Right ventricle myocardium inferior (tissue), 1 donor: ENCODE measurements at regions not wholly inside any gene's neighbourhood (a gene's known extent, or its start where the extent isn't known, plus 50 kb on each side); places are given as distances from the start of the nearest gene placed in this dataset.

Experiments used
- ATAC-seq: fragments of 200-7000 bp; cut with Tn5 transposase; one replicate; pipeline ENCODE4 v1.9.1; 2020; ENCODE audit warnings: mild to moderate bottlenecking, moderate library complexity
- DNase-seq: peaks from one replicate; pipeline ENCODE4 v3.0.0; 2021; ENCODE audit errors: missing footprints
- intact Hi-C: fragments of 100-400 bp; cut with DNase I; formaldehyde crosslinking; loops from one replicate; pipeline ENCODE4 v1.11.0; 2022
- donor health status: DM: no; HTN: yes; CAD: no; lungs with severe emphysema.

DNA sequence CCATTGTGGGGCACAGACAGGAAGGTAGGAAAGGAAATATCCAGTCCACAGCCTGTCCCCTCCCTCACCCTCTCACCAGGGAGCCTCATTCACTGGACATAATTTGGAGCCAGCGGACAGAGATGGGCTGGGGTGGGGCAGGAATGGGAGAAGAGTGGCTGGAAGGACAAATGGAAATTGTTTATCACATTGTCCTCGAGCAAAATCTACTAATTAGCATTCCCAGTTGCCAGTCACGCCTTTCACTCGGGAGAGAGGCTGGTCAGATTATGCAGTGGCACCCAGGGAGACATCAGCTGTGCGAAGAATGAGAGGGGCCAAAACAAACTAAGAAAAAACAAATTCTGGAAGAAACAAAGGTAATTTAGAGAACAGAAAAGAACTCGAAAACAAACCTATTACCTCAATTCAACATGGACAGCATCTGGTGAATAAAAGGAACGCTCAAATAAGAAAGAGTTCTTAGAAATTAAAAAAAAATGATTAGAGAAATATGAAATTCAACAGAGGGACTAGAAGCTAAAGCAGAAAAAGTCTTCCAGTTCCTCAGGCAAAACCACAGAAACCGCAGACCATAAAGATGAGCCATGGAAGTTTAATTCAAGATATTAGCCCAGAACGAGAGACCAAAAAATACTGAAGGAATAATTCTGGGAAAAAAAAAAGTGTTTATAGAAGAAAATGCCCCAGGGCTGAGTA is 108.5 kb upstream of the RALGAPA2 start:
- DNase-seq (no peak), ATAC-seq (no peak)
- intact Hi-C loops: loop anchor here (10.0 kb wide), 1 partner anchor 56 kb away; no protein-coding TSS in a partner anchor

DNA sequence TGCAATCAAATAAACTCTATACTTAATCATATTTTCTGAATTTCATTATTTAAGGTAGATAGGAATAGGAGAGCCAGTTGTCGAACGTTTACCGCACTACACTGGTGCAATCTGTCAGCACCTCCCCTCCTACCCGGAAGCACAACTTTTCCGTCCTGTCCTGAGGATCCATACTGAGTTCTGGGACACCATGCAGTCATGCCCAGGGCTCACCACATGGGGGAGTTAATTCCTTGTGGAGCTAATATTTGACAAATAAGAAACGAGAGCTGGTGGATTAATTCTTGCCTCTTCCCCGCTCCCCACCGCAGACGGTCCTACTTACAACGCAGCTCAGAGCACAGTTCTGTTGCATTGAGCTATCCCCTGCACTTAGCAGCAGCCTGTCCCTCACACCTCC is 107.7 kb upstream of the RALGAPA2 start:
- ATAC-seq: no peak
- DNase-seq: no peak
- intact Hi-C loops: loop anchor here (10.0 kb wide), 1 partner anchor 55 kb away; no protein-coding TSS in a partner anchor

GRCh38 chr20:20816969-20817755 is 104.7 kb upstream of the RALGAPA2 start:
- ATAC-seq: no peak
- DNase-seq: no peak
- intact Hi-C loops: no loop called here

- intact Hi-C loops: no loop called here
- no peak for DNase-seq
- ATAC-seq: no peak
These were observed 103.4 kb upstream of the RALGAPA2 start for GRCh38 chr20:20815711-20816455.

DNA sequence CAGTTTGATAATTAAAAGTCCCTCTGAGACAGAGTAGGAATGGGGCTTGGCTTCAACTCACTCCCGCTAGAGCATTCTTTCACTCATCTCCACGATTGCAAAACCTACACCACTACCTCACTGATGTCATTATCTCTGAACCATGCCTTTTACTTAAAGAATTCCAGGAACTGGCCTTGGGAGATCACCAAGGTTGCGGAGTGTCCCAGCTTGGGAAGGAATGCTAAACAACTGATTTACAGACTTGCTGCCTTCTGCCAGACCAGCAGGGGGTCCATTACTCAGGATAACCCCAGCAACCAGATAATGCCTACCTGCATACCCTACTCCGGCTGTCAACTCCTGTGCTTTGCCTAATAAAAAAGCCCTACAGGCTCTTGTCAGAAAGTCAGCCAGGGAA is 102.2 kb upstream of the RALGAPA2 start:
- intact Hi-C loops: no loop called here
- no peak for ATAC-seq
- DNase-seq: no peak

DNA sequence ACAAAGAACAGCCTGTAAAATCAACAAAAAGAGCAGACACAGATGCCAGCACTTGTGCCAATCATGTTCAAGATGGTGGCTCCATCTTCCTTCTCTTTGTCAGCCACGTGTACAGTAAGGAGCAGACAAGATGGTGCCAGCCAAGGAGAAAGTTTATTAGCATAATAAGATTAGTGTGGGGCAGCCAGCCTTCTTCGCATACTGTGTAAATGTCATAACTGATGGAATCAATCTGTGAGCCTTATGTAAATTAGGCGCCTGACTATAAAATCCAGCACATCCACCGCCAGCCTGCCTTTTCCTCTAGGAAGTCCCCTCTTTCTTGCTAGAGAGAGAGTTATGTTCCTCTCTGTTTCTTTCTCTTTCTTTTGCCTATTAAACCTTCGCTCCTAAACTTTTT is 99.7 kb upstream of the RALGAPA2 start:
- ATAC-seq: no peak
- DNase-seq: no peak
- intact Hi-C loops: no loop called here

GRCh38 chr20:20808016-20808415 is 95.6 kb upstream of the RALGAPA2 start:
- DNase-seq (no peak), ATAC-seq (no peak)
- intact Hi-C loops: no loop called here

- intact Hi-C loops: no loop called here
- ATAC-seq (no peak), DNase-seq (no peak)
These were observed 94.0 kb upstream of the RALGAPA2 start for GRCh38 chr20:20806121-20807095.

GRCh38 chr20:20803011-20803410 is 90.6 kb upstream of the RALGAPA2 start:
- no peak for DNase-seq
- no peak for ATAC-seq
- intact Hi-C loops: no loop called here

DNA sequence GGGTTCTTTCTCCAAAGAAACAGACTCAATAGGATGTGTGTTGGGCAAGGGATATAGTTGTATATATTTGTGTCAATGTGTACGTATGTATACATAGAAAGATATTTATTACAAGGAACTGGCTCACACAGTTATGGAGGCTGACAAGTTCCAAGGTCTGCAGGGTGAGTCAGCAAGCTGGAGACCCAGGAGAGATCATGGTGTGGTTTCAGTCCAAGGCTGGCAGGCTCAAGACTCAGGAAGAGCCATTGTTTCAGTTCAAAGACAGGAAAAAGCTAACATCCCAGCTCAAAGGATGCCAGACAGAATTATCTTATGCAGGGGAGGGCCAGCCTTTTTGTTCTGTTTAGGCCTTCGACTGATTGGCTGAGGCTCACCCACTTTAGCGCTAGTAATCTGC is 89.9 kb upstream of the RALGAPA2 start:
- intact Hi-C loops: no loop called here

GRCh38 chr20:20799716-20800312 is 87.4 kb upstream of the RALGAPA2 start:
- no peak for DNase-seq
- intact Hi-C loops: no loop called here
- no peak for ATAC-seq

More for the DNA sequence above, 89.9 kb upstream of the RALGAPA2 start:
- DNase-seq (no peak), ATAC-seq (no peak)

DNA sequence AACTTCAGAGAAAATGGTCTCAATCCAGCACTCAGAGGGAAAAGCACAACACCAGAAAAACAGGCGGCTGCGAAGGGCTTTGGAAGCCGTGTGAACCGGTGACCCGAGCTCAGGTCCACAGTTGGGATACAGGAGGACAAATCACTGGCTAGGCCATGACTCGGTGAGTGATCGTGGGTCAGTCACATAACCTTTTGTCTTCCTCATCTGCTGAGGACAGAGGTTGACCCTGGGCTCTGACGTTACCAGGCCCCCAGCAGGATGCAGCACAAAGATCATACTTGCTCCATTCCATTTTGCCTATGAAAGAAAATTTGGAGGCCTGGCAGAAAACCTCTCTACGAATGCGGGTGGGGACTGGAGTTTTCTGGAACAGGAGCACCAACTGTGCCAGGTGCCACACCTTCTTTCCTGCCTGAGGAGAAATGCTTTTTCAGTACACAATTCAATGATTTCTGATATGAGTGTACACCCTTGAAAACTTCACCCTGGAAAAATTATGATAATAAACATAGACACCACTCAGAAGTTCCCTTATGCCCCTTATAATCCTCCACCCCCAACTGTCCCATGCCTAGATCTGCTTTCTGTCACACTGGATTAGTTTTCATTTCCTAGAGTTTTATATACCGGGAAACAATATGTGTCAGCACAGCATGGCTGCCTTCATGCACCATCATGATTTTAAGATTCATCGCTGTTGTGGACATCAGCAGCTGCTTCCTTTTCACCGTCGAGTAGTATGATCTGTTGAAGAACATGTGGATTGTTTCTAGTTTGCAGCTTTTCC is 85.3 kb upstream of the RALGAPA2 start:
- intact Hi-C loops: no loop called here
- ATAC-seq (no peak), DNase-seq (no peak)

DNA sequence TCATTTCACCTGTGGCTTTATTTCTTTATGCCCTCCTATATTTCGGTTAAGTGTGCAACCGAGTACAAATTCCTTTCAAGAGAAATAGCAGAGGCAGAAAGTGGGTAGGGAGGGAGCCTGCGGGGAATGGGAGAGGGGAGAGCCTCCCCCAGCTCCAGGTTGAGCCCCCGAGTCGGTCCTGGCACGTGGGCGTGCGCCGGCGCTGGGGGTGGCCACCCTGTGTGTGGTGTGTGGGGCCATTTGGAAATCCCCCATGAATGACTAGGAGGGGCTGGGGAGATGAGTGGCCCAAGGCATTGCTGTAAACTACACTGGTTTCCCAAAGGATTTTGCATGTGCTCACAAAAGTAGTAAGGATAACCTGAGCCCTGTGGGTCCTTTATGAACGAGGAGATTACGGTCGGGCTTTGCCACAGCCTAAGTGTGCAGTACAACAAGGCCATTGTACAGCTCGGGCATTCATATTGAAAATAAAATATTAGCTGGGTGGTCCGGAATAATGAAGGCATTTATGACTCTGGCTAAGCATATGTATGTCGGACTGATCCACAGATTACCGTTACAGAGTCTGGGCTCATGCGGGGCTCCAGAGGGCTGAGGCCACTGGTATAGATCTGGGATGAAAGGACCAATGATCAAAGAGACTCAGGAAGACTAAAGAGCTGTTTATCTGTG is 84.5 kb upstream of the RALGAPA2 start:
- no peak for DNase-seq
- intact Hi-C loops: no loop called here
- ATAC-seq: no peak

- no peak for DNase-seq
- no peak for ATAC-seq
- intact Hi-C loops: no loop called here
These were observed 83.3 kb upstream of the RALGAPA2 start for GRCh38 chr20:20795721-20796120.

GRCh38 chr20:20795119-20795518 is 82.7 kb upstream of the RALGAPA2 start:
- intact Hi-C loops: no loop called here

GRCh38 chr20:20793591-20793990 is 81.1 kb upstream of the RALGAPA2 start:
- no peak for ATAC-seq
- intact Hi-C loops: no loop called here
- DNase-seq: no peak

More at GRCh38 chr20:20795119-20795518, 82.7 kb upstream of the RALGAPA2 start:
- no peak for ATAC-seq
- no peak for DNase-seq
